ENCODE measurements at regions not wholly inside any gene's neighbourhood (a gene's known extent, or its start where the extent isn't known, plus 50 kb on each side); places are given as distances from the start of the nearest gene placed in this dataset.
A peak's percentile ranks its signal among the peaks of the same experiment; 100 is the strongest.

- DNase-seq (ENCODE audit: extremely low read depth in 1 of 11, low read depth in 9 of 11, low spot score in 4 of 11), result peak in 6 of 11 donors; percentile 31 to 59 (median 38)
Measured at GRCh38 chr9:115289757-115290208, 171.8 kb upstream of the TNC start.

DNA sequence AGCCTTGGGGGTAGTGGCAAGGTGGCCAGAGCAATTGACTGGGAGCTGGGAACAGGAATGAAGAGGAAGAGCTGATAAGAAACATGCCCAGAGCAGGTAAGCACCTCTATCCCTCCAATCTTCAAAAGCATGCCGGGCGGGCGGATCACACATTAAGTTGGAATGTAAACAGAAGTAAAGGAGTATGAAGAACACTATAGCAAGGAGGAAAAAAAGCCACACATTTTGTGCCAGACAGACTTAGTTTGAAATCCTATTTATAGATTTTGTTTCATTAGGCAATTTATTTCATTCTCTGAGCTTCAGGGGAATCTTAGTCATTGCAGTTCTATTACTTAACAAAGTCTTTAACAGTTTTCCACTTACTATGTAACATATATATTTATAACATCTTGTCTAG is 173.9 kb upstream of the TNC start:
- no peak for DNase-seq (ENCODE audit: extremely low read depth in 1 of 11, low read depth in 9 of 11, low spot score in 4 of 11)

- DNase-seq (ENCODE audit: extremely low read depth in 1 of 11, low read depth in 9 of 11, low spot score in 4 of 11), result no peak
Measured at GRCh38 chr9:115292584-115293279, 174.8 kb upstream of the TNC start.

DNA sequence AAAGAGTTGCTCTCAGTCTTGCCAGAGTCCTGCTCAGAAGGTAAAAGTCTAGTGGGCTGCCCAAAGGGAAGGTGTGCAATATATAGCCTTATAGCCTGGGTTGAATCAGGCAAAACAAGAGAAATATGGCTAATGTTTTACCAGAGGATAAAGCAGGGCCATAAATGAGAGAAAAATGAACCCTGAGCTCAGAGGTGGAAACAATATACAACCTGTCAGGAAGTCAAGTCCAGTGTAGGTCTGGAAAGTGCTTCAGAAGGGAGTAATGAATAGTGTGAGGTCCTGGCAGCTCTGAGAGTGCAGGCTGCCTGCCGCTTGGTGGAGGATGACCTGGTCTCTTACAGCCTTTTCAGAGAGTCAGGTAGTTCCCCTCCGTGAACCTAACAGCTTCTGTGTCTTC is 177.8 kb upstream of the TNC start:
- DNase-seq (ENCODE audit: extremely low read depth in 1 of 11, low read depth in 9 of 11, low spot score in 4 of 11), result no peak

GRCh38 chr9:115296831-115297565 is 179.0 kb upstream of the TNC start:
- no peak for DNase-seq (ENCODE audit: extremely low read depth in 1 of 11, low read depth in 9 of 11, low spot score in 4 of 11)

GRCh38 chr9:115300116-115300515 is 182.2 kb upstream of the TNC start:
- no peak for DNase-seq (ENCODE audit: extremely low read depth in 1 of 11, low read depth in 9 of 11, low spot score in 4 of 11)

DNA sequence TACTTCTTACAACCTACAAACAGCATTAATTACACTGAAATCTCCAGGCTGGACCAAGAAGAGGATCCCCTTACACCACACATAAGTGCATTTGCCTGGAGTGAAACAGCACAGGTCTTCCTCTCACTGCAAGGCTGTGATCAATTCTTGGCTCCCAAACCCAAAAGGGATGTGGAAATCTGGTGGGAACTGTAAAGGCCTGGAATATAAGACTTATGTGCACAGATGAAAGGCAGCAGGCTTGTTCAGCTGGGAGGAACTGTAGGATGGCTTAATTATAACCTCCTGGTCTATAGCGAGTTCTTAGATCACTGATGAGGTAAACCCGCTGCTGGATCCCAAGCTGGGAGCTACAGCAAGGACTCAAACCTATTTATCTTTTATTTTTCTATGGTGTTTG is 182.9 kb upstream of the TNC start:
- no peak for DNase-seq (ENCODE audit: extremely low read depth in 1 of 11, low read depth in 9 of 11, low spot score in 4 of 11)

GRCh38 chr9:115301581-115301980 is 183.6 kb upstream of the TNC start:
- DNase-seq (ENCODE audit: extremely low read depth in 1 of 11, low read depth in 9 of 11, low spot score in 4 of 11), result no peak

DNA sequence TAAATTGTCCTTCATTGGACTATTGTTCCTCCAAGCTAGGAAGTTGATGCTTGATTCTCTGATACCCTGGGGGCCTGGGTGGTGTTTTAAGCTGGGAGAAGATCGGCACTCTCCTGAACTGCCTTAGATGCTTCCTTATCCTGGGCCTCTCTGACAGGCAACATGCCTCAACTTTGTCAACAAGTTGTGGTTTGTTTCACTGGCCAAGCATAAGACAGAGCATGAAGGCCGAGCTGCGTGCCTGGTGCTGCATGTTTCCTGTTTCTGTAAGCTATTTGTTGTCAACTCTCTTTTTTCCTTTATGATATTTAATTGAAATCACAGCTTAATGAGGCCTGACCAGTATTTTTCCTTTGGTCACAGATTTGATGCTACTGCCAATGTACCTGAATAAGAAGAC is 187.6 kb upstream of the TNC start:
- DNase-seq (ENCODE audit: extremely low read depth in 1 of 11, low read depth in 9 of 11, low spot score in 4 of 11), result no peak

GRCh38 chr9:115306865-115307264 is 188.9 kb upstream of the TNC start:
- no peak for DNase-seq (ENCODE audit: extremely low read depth in 1 of 11, low read depth in 9 of 11, low spot score in 4 of 11)

DNA sequence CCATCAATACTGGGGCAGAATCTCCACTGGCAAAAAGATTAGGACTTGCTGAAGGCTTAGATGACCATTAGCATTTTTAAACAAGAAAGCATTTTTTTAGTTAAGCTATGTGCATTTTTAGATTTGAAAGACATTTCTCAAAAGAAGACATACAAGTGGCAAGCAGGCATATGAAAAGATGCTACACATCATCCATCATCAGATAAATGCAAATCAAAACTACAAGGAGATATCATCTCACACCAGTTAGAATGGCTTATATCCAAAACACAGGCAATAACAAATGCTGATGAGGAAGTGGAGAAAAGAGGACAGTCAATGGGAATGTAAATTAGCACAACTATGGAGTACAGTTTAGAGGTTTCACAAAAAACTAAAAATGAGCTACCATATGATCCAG is 195.6 kb upstream of the TNC start:
- DNase-seq (ENCODE audit: extremely low read depth in 1 of 11, low read depth in 9 of 11, low spot score in 4 of 11), result no peak

DNA sequence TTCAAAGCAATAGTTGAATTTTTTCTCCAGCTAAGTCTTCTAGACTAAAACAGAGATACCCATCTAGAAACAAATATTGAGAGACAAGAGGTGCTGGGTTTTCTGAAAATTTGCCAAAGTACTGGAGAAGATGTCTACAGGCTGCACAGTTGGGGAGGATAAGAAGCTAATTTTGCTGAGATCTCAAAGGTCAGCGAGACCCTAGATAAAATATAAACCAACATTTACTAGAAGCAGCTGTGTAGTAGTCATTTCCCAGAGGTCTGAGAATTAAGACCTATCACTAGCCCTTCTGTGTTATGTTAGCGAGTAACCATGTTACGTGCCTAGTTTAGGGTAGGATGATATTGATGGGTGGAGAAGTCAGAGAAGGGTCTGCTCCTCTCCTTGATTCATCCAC is 208.5 kb upstream of the TNC start:
- no peak for DNase-seq (ENCODE audit: extremely low read depth in 1 of 11, low read depth in 9 of 11, low spot score in 4 of 11)

- DNase-seq (ENCODE audit: extremely low read depth in 1 of 11, low read depth in 9 of 11, low spot score in 4 of 11), result no peak
Measured at GRCh38 chr9:115327436-115328122, 209.6 kb upstream of the TNC start.

GRCh38 chr9:115328228-115328627 is 210.3 kb upstream of the TNC start:
- DNase-seq (ENCODE audit: extremely low read depth in 1 of 11, low read depth in 9 of 11, low spot score in 4 of 11), result peak in 1 of 11 donors; percentile 41

- DNase-seq (ENCODE audit: extremely low read depth in 1 of 11, low read depth in 9 of 11, low spot score in 4 of 11), result no peak
Measured at GRCh38 chr9:115328677-115329076, 210.7 kb upstream of the TNC start.

DNA sequence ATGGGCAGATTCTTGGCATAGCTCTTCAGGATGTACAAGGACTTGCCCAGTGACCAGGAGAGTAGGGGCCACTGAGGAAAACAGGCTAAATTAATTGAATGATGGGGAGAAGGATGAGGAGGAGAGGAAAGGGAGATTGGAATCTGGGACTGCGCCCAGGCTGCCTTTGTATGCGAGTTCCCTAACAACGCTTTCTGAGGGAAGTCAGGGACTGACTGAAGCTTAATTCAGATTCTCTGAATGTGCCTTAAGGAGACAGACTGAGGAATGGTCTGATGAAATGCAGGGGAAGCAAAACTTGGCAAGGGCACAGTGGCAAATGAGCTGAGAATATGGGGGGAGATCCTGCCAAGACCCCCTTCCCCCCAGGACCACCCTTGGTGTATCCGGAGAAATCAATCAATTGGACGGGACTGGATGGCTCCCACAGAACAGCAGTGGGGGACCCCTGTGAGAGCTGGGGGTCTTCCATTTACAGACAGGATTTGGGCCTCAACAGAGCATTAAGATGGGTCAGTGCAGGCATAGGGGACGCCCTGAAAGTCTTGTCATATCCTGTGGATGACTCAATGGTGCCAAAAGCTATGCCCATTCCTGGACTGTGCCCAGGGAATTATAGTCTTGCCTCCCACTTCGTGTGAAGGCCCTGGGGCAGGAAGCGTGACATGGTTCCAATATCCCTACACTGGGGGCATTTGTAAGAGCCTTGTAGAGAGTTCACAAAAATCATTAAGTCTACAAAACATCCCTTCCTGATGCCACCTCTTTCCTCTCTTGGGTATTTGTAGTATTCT is 215.5 kb upstream of the TNC start:
- DNase-seq (ENCODE audit: extremely low read depth in 1 of 11, low read depth in 9 of 11, low spot score in 4 of 11), result no peak

- DNase-seq (ENCODE audit: extremely low read depth in 1 of 11, low read depth in 9 of 11, low spot score in 4 of 11), result peak in 4 of 11 donors; percentile 31 to 64 (median 43)
Measured at GRCh38 chr9:115335439-115335838, 217.5 kb upstream of the TNC start.

- no peak for DNase-seq (ENCODE audit: extremely low read depth in 1 of 11, low read depth in 9 of 11, low spot score in 4 of 11)
Measured at GRCh38 chr9:115340314-115340713, 222.4 kb upstream of the TNC start.

GRCh38 chr9:115341426-115341825 is 223.5 kb upstream of the TNC start:
- DNase-seq (ENCODE audit: extremely low read depth in 1 of 11, low read depth in 9 of 11, low spot score in 4 of 11), result no peak
